BLaER1 treated with 17β-estradiol and CSF1 and Interleukin-3, amounts not matched to agents 10 nM and 100 nM (cell line): ENCODE measurements at regions not wholly inside any gene's neighbourhood (a gene's known extent, or its start where the extent isn't known, plus 50 kb on each side); places are given as distances from the start of the nearest gene placed in this dataset.

Experiments
- H3K27ac ChIP-seq, 11 experiments: shearing (Covaris generic); formaldehyde crosslinking; 2 replicates each; pipeline ENCODE4 v1.8.1; 2022
- H3K27me3 ChIP-seq, 11 experiments: shearing (Covaris generic); formaldehyde crosslinking; 2 replicates each; pipeline ENCODE4 v1.8.1; 2022
- H3K36me3 ChIP-seq, 11 experiments: shearing (Covaris generic); formaldehyde crosslinking; 2 replicates each; pipeline ENCODE4 v1.8.1; 2022
- H3K4me1 ChIP-seq, 10 experiments: shearing (Covaris generic); formaldehyde crosslinking; 2 replicates each; pipeline ENCODE4 v1.8.1; 2022
- H3K4me2 ChIP-seq, 11 experiments: shearing (Covaris generic); formaldehyde crosslinking; 2 replicates each; pipeline ENCODE4 v1.8.1; 2022
- H3K4me3 ChIP-seq, 10 experiments: shearing (Covaris generic); formaldehyde crosslinking; 2 replicates each; pipeline ENCODE4 v1.8.1; 2022
- H3K9ac ChIP-seq, 11 experiments: shearing (Covaris generic); formaldehyde crosslinking; 2 replicates each; pipeline ENCODE4 v1.8.1; 2022
- H3K9me3 ChIP-seq, 11 experiments: shearing (Covaris generic); formaldehyde crosslinking; replicated peaks in 1 of 11; 2 replicates each; pipeline ENCODE4 v1.8.1; 2022
- H4K20me1 ChIP-seq, 11 experiments: shearing (Covaris generic); formaldehyde crosslinking; 2 replicates each; pipeline ENCODE4 v1.8.1; 2022
- Cebpa-rat ChIP-seq, 11 experiments: shearing (Covaris generic); IDR thresholded peaks; 2 replicates each; pipeline ENCODE4 v1.8.1; 2022

DNA sequence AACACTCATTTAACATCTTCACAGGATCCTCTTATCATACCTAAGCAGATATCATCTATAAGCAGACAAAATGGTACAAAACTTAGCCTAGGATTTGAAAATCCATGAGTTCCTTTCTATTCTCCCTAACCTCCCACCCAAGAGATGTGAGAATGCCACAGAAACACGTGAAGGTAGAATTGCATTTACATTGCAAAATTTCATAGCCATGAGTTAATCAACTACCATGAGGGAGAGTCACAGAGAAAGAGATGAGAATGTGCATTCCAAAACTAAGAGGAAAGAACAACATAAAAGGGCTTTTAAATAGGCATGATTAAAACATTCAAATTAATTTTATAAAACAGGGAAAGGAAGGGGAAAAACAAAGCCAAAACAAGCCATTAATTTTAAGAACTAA lies 806.2 kb downstream of the NTRK3 start:
- H3K4me2 ChIP-seq, result no peak overlapping the region
- H3K36me3 ChIP-seq, result no peaks in the 10 kb centered on the region
- H3K9ac ChIP-seq, result no peak overlapping the region
- no peaks in the 10 kb centered on the region for H3K27me3 ChIP-seq
- no peak for TF ChIP-seq Cebpa-rat (IDR thresholded peaks at IDR 0.05)
- H3K4me3 ChIP-seq, result no peak overlapping the region
- H3K4me1 ChIP-seq, result no peaks in the 10 kb centered on the region
- no peaks in the 10 kb centered on the region for H4K20me1 ChIP-seq
- no peaks in the 10 kb centered on the region for H3K9me3 ChIP-seq
- no peak overlapping the region for H3K27ac ChIP-seq

DNA sequence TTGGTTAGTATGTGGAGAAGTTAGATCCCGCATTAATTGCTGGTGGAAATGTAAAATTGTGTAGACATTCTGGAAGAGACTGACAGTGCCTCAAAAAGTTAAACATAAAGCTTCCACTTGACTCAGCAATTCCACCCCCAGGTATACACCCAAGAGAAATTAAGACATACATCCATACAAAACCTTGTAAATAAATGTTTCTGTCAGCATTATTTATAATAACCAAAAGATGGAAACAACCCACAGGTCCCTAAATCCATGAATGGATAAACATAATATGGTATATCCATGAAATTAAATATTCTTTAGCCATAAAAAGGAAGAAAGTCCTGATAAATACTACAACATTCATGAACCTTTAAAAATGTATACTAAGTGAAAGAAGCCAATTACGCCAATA lies 817.4 kb downstream of the NTRK3 start:
- Histone ChIP-seq H3K9me3 (no peaks in the 10 kb centered on the region), H3K4me2 (no peak overlapping the region), H3K4me1 (peaks cover 0 to 17% (median 0%) of the 10 kb centered on the region in 10 experiments; a peak in 5 of 20 replicates), H3K27me3 (no peaks in the 10 kb centered on the region), H3K9ac (no peak overlapping the region), H3K27ac (no peak overlapping the region), H3K36me3 (no peaks in the 10 kb centered on the region), H3K4me3 (no peak overlapping the region), H4K20me1 (no peaks in the 10 kb centered on the region)
- TF ChIP-seq Cebpa-rat (IDR thresholded peaks at IDR 0.05), result no peak

DNA sequence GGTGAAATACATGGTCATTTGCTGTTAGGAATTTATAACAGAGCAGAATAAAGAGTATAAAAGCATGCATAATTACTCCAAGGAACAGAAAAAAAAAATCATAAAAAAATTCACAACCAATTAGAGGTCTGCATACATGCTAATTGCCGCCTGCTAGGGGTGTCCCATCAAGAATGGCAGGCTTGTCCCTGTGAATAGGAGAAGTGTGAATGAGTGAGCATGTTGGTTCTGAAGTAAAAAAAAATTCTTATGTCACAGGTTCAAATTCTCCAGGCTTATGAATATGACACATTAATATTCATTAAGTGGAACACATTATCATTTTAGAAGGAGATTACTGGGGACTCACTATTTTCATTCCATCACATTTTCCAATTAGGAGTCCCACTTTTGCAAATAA lies 822.7 kb downstream of the NTRK3 start:
- Histone ChIP-seq H4K20me1 (no peaks in the 10 kb centered on the region), H3K27ac (no peak overlapping the region), H3K4me2 (peak overlapping the region in 2 of 11 experiments; percentile 32 to 36; a peak in 3 of 22 replicates), H3K9ac (no peak overlapping the region), H3K9me3 (no peaks in the 10 kb centered on the region), H3K36me3 (no peaks in the 10 kb centered on the region), H3K4me3 (no peak overlapping the region), H3K4me1 (peaks cover 0 to 18% (median 0%) of the 10 kb centered on the region in 10 experiments; a peak in 5 of 20 replicates), H3K27me3 (no peaks in the 10 kb centered on the region)
- no peak for TF ChIP-seq Cebpa-rat (IDR thresholded peaks at IDR 0.05)

- H3K27ac ChIP-seq, result no peak overlapping the region
- no peak for TF ChIP-seq Cebpa-rat (IDR thresholded peaks at IDR 0.05)
- no peak overlapping the region for H3K4me3 ChIP-seq
- no peaks in the 10 kb centered on the region for H3K36me3 ChIP-seq
- no peak overlapping the region for H3K4me2 ChIP-seq
- peaks cover 0 to 9% (median 6%) of the 10 kb centered on the region in 11 experiments; a peak in 10 of 22 replicates for H3K9me3 ChIP-seq
- H3K9ac ChIP-seq, result no peak overlapping the region
- no peaks in the 10 kb centered on the region for H4K20me1 ChIP-seq
- H3K27me3 ChIP-seq, result no peaks in the 10 kb centered on the region
- peaks cover 0 to 18% (median 0%) of the 10 kb centered on the region in 10 experiments; a peak in 5 of 20 replicates for H3K4me1 ChIP-seq
These were observed 826.8 kb downstream of the NTRK3 start for GRCh38 chr15:87429754-87430153.

DNA sequence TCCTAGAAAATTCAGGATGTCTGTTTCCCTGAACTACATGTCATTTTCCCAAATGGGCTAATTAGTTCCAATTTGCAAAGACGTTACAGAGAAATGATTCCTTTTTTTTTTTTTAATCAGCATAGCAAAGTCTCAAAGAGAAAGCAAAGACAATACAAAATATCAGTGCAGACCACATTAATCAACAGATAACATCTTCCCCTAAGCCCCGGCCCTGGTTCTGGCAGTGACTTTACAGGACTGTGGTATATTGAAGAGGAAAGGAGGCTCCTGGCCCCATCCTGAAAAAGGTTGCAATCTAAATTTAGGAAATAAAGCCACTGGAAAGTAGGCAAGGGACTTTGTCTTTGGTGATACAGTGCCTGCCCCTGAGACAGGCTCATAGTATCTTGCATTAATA lies 836.5 kb downstream of the NTRK3 start:
- no peak overlapping the region for H3K27ac ChIP-seq

GRCh38 chr15:87419344-87419743 lies 837.2 kb downstream of the NTRK3 start:
- Histone ChIP-seq H3K4me3 (no peak overlapping the region), H3K27ac (no peak overlapping the region), H3K27me3 (no peaks in the 10 kb centered on the region), H3K4me2 (no peak overlapping the region), H3K4me1 (no peaks in the 10 kb centered on the region), H3K9ac (no peak overlapping the region), H3K36me3 (no peaks in the 10 kb centered on the region), H4K20me1 (no peaks in the 10 kb centered on the region), H3K9me3 (no peaks in the 10 kb centered on the region)
- no peak for TF ChIP-seq Cebpa-rat (IDR thresholded peaks at IDR 0.05)

More for the DNA sequence above, 836.5 kb downstream of the NTRK3 start:
- no peaks in the 10 kb centered on the region for H3K9me3 ChIP-seq
- H3K4me1 ChIP-seq, result no peaks in the 10 kb centered on the region
- no peaks in the 10 kb centered on the region for H3K36me3 ChIP-seq
- TF ChIP-seq Cebpa-rat (IDR thresholded peaks at IDR 0.05), result no peak
- no peak overlapping the region for H3K4me3 ChIP-seq
- no peak overlapping the region for H3K4me2 ChIP-seq
- no peaks in the 10 kb centered on the region for H4K20me1 ChIP-seq
- H3K27me3 ChIP-seq, result no peaks in the 10 kb centered on the region
- no peak overlapping the region for H3K9ac ChIP-seq

DNA sequence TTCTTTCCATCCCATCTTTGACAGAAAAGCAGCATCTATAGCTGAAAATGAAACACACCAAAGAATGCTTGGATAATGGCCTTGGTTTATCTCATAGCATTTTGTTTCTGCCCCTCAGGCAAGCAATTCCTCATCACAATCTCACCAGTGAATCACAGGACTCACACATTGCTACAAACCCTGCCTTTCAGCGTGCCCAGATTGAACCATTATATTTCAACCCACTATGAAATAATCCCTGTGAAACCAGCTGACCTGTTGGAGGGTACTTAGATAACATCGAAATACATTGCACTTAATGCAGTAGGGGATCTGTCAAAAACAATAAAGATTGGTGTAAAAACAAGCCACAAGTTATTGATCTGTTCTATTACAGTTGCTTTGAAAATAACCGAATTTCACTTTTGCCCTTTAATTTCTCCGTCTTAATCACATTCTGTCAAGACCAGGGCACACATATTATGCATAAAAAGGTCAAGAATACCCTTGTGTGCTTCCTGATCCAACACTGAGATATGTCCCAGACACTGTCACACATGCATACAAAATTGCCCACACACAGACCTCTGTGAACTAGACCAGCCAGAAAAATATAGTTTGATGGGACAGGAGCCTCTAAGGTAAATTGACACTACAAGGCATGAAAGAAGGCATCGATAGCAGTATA lies 839.8 kb downstream of the NTRK3 start:
- H4K20me1 ChIP-seq, result no peaks in the 10 kb centered on the region
- H3K36me3 ChIP-seq, result no peaks in the 10 kb centered on the region
- no peaks in the 10 kb centered on the region for H3K27me3 ChIP-seq
- H3K27ac ChIP-seq, result no peak overlapping the region
- no peaks in the 10 kb centered on the region for H3K9me3 ChIP-seq
- no peak for TF ChIP-seq Cebpa-rat (IDR thresholded peaks at IDR 0.05)
- H3K4me3 ChIP-seq, result no peak overlapping the region
- H3K4me2 ChIP-seq, result no peak overlapping the region
- H3K4me1 ChIP-seq, result no peaks in the 10 kb centered on the region
- H3K9ac ChIP-seq, result no peak overlapping the region

DNA sequence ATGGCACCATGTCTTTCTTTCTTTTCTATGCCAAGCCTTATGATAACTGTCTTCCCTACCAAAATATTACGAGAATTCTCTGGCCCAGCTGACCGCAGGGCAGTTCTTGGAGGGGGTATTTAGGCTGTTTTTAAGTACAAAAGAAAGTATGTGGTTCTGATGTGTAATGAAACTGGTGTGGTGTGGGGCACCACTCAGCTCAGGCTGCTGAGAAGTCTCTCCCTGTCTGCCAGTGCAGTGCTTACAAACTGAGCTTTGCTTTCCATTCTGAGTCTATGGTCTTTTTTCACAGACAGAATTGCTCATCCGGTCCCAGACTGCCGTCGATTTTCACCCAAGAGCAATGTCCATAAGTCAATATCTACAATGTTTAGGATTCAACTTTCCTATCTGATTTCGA lies 847.6 kb downstream of the NTRK3 start:
- Histone ChIP-seq H3K9ac (no peak overlapping the region), H3K36me3 (no peaks in the 10 kb centered on the region), H3K9me3 (no peaks in the 10 kb centered on the region), H3K4me2 (no peak overlapping the region), H3K27ac (no peak overlapping the region), H3K4me3 (no peak overlapping the region), H3K27me3 (no peaks in the 10 kb centered on the region), H4K20me1 (no peaks in the 10 kb centered on the region), H3K4me1 (no peaks in the 10 kb centered on the region)
- TF ChIP-seq Cebpa-rat (IDR thresholded peaks at IDR 0.05), result no peak

- no peak for TF ChIP-seq Cebpa-rat (IDR thresholded peaks at IDR 0.05)
- H3K4me1 ChIP-seq, result no peaks in the 10 kb centered on the region
- no peak overlapping the region for H3K4me3 ChIP-seq
- H3K9me3 ChIP-seq, result no peaks in the 10 kb centered on the region
- no peaks in the 10 kb centered on the region for H4K20me1 ChIP-seq
- no peaks in the 10 kb centered on the region for H3K36me3 ChIP-seq
- H3K27ac ChIP-seq, result no peak overlapping the region
- no peaks in the 10 kb centered on the region for H3K27me3 ChIP-seq
- no peak overlapping the region for H3K9ac ChIP-seq
- no peak overlapping the region for H3K4me2 ChIP-seq
These were observed 852.6 kb downstream of the NTRK3 start for GRCh38 chr15:87403973-87404372.

DNA sequence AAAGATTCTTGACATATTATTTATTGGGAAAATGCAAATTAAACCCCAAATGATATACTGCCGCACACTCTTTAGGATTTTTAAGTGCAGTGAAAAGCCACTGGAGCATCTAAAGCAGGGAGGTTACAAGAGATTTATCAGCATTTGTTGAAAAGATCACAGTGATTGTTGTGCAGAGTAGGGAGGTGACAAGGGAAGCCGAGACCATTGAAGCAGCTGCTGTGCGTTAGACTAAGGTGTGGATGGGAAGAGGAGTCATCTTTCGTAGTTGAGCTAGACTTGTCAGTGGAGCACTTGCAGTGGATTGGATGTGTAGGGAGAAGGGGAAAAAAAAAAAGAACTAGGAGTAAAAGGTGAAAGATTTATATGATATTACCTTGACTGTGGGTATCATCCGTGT lies 854.6 kb downstream of the NTRK3 start:
- Histone ChIP-seq H3K4me1 (no peaks in the 10 kb centered on the region), H3K4me3 (no peak overlapping the region), H3K9me3 (no peaks in the 10 kb centered on the region), H3K4me2 (no peak overlapping the region), H3K27me3 (no peaks in the 10 kb centered on the region), H3K36me3 (no peaks in the 10 kb centered on the region), H3K9ac (no peak overlapping the region), H4K20me1 (no peaks in the 10 kb centered on the region), H3K27ac (no peak overlapping the region)
- no peak for TF ChIP-seq Cebpa-rat (IDR thresholded peaks at IDR 0.05)
